H1 (cell line): ENCODE measurements at regions not wholly inside any gene's neighbourhood (a gene's known extent, or its start where the extent isn't known, plus 50 kb on each side); places are given as distances from the start of the nearest gene placed in this dataset.

Source experiments
- CTCF ChIA-PET: fragments of 300-600 bp; sonication (Branson Sonifier 250); formaldehyde crosslinking; loops from one replicate; lab custom pipeline; 2021; ENCODE audit not compliant: partially characterized antibody; lab: Charles Lee
- POLR2A ChIA-PET: fragments of 300-600 bp; sonication (Branson Sonifier 250); formaldehyde crosslinking; loops from one replicate; lab custom pipeline; 2021; ENCODE audit warnings: inconsistent platforms; ENCODE audit not compliant: partially characterized antibody; lab: Charles Lee
- DNase-seq, 2 experiments: peaks; one replicate each; pipeline versions ENCODE4 v3.0.0 to v3.0.0-alpha.2; 2010 to 2022; ENCODE audit warnings: low spot score in 2 of 2, low read depth in 1 of 2, mixed read lengths in 1 of 2
- FAIRE-seq: peaks from 2 replicates; lab custom pipeline; 2011; peaks lifted over from hg19 to GRCh38; lab: Jason Lieb, UNC
- H2AFZ ChIP-seq: 2 replicates; pipeline ENCODE4 v1.8.1; 2012; ENCODE audit warnings: low read length, inconsistent platforms
- H2AK5ac ChIP-seq: 2 replicates; pipeline ENCODE4 v1.6.1; 2013; ENCODE audit warnings: low read depth, low read length
- H2BK120ac ChIP-seq: replicated peaks from 2 replicates; pipeline ENCODE3; 2013; ENCODE audit warnings: low read depth, low read length, inconsistent platforms
- H2BK12ac ChIP-seq: 2 replicates; pipeline ENCODE4 v1.6.1; 2013; ENCODE audit warnings: low read depth, low read length
- H2BK15ac ChIP-seq: 2 replicates; pipeline ENCODE4 v1.6.1; 2013; ENCODE audit warnings: low read length
- H2BK20ac ChIP-seq: 2 replicates; pipeline ENCODE4 v1.6.1; 2013; ENCODE audit warnings: low read length
- H2BK5ac ChIP-seq: 2 replicates; pipeline ENCODE4 v1.6.1; 2013; ENCODE audit warnings: low read depth, low read length
- H3K14ac ChIP-seq: 2 replicates; pipeline ENCODE4 v1.6.1; 2013; ENCODE audit warnings: inconsistent platforms; ENCODE audit not compliant: insufficient read length
- H3K18ac ChIP-seq: 2 replicates; pipeline ENCODE4 v1.6.1; 2013; ENCODE audit warnings: low read length; ENCODE audit errors: extremely low read depth
- H3K23ac ChIP-seq: 2 replicates; pipeline ENCODE4 v1.6.1; 2013; ENCODE audit warnings: inconsistent platforms; ENCODE audit not compliant: insufficient read length
- H3K23me2 ChIP-seq: 2 replicates; pipeline ENCODE4 v1.6.1; 2013; ENCODE audit warnings: low read depth, low read length
- H3K27ac ChIP-seq: 2 replicates; pipeline ENCODE4 v1.6.1; 2011; ENCODE audit warnings: low read depth, low read length, inconsistent platforms
- H3K27me3 ChIP-seq, 4 experiments: replicated peaks in 1 of 4; 1 replicate in 1 of 4; 2 replicates in 3 of 4; pipeline versions ENCODE4 v1.6.1 to v1.8.1; 2011 to 2013; ENCODE audit warnings: low read length in 3 of 4, mild to moderate bottlenecking in 3 of 4, inconsistent platforms in 2 of 4, mixed read lengths in 2 of 4, moderate library complexity in 1 of 4; ENCODE audit not compliant: control insufficient read depth in 3 of 4, insufficient read depth in 3 of 4; ENCODE audit errors: extremely low read depth in 1 of 4
- H3K36me3 ChIP-seq, 4 experiments: 2 replicates each; pipeline versions ENCODE4 v1.6.1 to v1.8.1; 2011 to 2013; ENCODE audit warnings: mild to moderate bottlenecking in 4 of 4, low read length in 3 of 4, moderate library complexity in 2 of 4, control low read depth in 1 of 4, inconsistent platforms in 1 of 4; ENCODE audit not compliant: insufficient read depth in 4 of 4, control insufficient read depth in 2 of 4
- H3K4ac ChIP-seq: replicated peaks from 2 replicates; pipeline ENCODE3; 2013; ENCODE audit warnings: low read length, low read depth, mixed read lengths, inconsistent platforms; ENCODE audit not compliant: insufficient read length
- H3K4me1 ChIP-seq, 4 experiments: replicated peaks in 1 of 4; 1 replicate in 1 of 4; 2 replicates in 3 of 4; pipeline versions ENCODE4 v1.6.1 to v1.8.1; 2011 to 2013; ENCODE audit warnings: low read length in 3 of 4, inconsistent platforms in 2 of 4, mixed read lengths in 1 of 4; ENCODE audit not compliant: insufficient read depth in 4 of 4, control insufficient read depth in 3 of 4
- H3K4me2 ChIP-seq, 2 experiments: 2 replicates each; pipeline versions ENCODE4 v1.6.1 to v1.8.1; 2011 to 2013; ENCODE audit warnings: low read depth in 2 of 2, low read length in 2 of 2, control low read depth in 1 of 2, inconsistent platforms in 1 of 2, mild to moderate bottlenecking in 1 of 2; ENCODE audit not compliant: insufficient read depth in 1 of 2
- H3K4me3 ChIP-seq, 4 experiments: fragments of 200-600, 300-600 bp in 1 of 4; sonication (generic), shearing (Covaris generic), sonication (Bioruptor Twin) in 1 of 4; 2 replicates each; pipeline versions ENCODE4 v1.5.1 to v1.8.1; 2011 to 2016; ENCODE audit warnings: low read length in 4 of 4, low read depth in 3 of 4, control low read depth in 2 of 4, inconsistent platforms in 2 of 4, mild to moderate bottlenecking in 2 of 4, mixed read lengths in 1 of 4, moderate library complexity in 1 of 4; ENCODE audit not compliant: insufficient read depth in 2 of 4; ENCODE audit errors: extremely low read depth in 1 of 4
- H3K56ac ChIP-seq: replicated peaks from 2 replicates; pipeline ENCODE3; 2013; ENCODE audit warnings: low read depth, mild to moderate bottlenecking, mixed read lengths, low read length, inconsistent platforms; ENCODE audit not compliant: insufficient read length
- H3K79me1 ChIP-seq: 2 replicates; pipeline ENCODE4 v1.6.1; 2013; ENCODE audit warnings: low read depth, low read length, control low read depth
- H3K79me2 ChIP-seq, 2 experiments: 2 replicates each; pipeline versions ENCODE4 v1.6.1 to v1.8.1; 2012 to 2013; ENCODE audit warnings: low read length in 2 of 2, mild to moderate bottlenecking in 2 of 2, inconsistent platforms in 1 of 2; ENCODE audit not compliant: insufficient read depth in 2 of 2, control insufficient read depth in 1 of 2
- H3K9ac ChIP-seq, 4 experiments: replicated peaks in 1 of 4; 1 replicate in 1 of 4; 2 replicates in 3 of 4; pipeline versions ENCODE4 v1.6.1 to v1.8.1; 2011 to 2013; ENCODE audit warnings: low read depth in 3 of 4, low read length in 3 of 4, control low read depth in 2 of 4, mild to moderate bottlenecking in 2 of 4, moderate library complexity in 2 of 4, inconsistent platforms in 1 of 4; ENCODE audit errors: extremely low read depth in 1 of 4
- H3K9me3 ChIP-seq, 2 experiments: 2 replicates each; pipeline versions ENCODE4 v1.6.1 to v1.8.1; 2012 to 2013; ENCODE audit warnings: mild to moderate bottlenecking in 2 of 2, moderate library complexity in 2 of 2, control low read depth in 1 of 2, inconsistent platforms in 1 of 2, low read depth in 1 of 2, low read length in 1 of 2, mixed read lengths in 1 of 2; ENCODE audit not compliant: insufficient read depth in 2 of 2
- H4K20me1 ChIP-seq, 2 experiments: replicated peaks in 1 of 2; 2 replicates each; pipeline versions ENCODE3 to v1.8.1; 2011 to 2013; ENCODE audit warnings: inconsistent platforms in 2 of 2, low read length in 2 of 2, mild to moderate bottlenecking in 1 of 2; ENCODE audit not compliant: insufficient read depth in 2 of 2, control insufficient read depth in 1 of 2
- H4K5ac ChIP-seq: 2 replicates; pipeline ENCODE4 v1.6.1; 2013; ENCODE audit warnings: low read length, low read depth, mixed read lengths, inconsistent platforms; ENCODE audit not compliant: insufficient read length
- H4K8ac ChIP-seq: 2 replicates; pipeline ENCODE4 v1.8.0; 2013; ENCODE audit warnings: mild to moderate bottlenecking, moderate library complexity, low read length, inconsistent platforms; ENCODE audit not compliant: insufficient read depth; ENCODE audit errors: extremely low read depth
- H4K91ac ChIP-seq: replicated peaks from 2 replicates; pipeline ENCODE3; 2013; ENCODE audit warnings: low read length, mixed read lengths, inconsistent platforms; ENCODE audit not compliant: insufficient read length
- POLR2AphosphoS5 ChIP-seq: IDR thresholded peaks from 2 replicates; pipeline ENCODE4 v1.6.1; 2011; ENCODE audit warnings: low read depth, low read length
- WGBS, 2 experiments: shearing (Covaris generic) in 1 of 2; methylation state at CpG; one replicate each; pipeline versions ENCODE4 v1.1.6 to v1.1.7; 2013 to 2015; ENCODE audit warnings: low lambda C conversion rate in 2 of 2, mixed read lengths in 2 of 2, inconsistent platforms in 1 of 2, low coverage in 1 of 2, missing lambda C conversion rate in 1 of 2; ENCODE audit not compliant: insufficient replicate concordance in 2 of 2, insufficient coverage in 1 of 2, insufficient read length in 1 of 2; ENCODE audit errors: extremely low coverage in 1 of 2, missing lambda C conversion rate in 1 of 2; 5-methylcytosine and 5-hydroxymethylcytosine counted together

GRCh38 chr2:51612387-51612786, 580.5 kb upstream of the NRXN1 start:
- CTCF ChIA-PET = no interaction called here
- POLR2A ChIA-PET = no interaction called here

More at GRCh38 chr2:51612387-51612786, 580.5 kb upstream of the NRXN1 start:
- 94% methylated on average over 3 of the region's 3 CpGs; no CpG with 5 or more reads in 1 of the 2 experiments for WGBS, 2 experiments
- Histone ChIP-seq H3K36me3 (no peaks in the 10 kb centered on the region), H3K9me3 (peaks cover 17 to 38% of the 10 kb centered on the region in 2 experiments), H3K56ac (no peak overlapping the region), H2BK5ac (no peak overlapping the region), H4K8ac (no peak overlapping the region), H3K18ac (no peak overlapping the region), H4K20me1 (no peaks in the 10 kb centered on the region), H3K4me3 (no peak overlapping the region), H3K4me2 (no peak overlapping the region), H3K79me1 (no peaks in the 10 kb centered on the region), H4K91ac (no peak overlapping the region), H2AFZ (no peak overlapping the region), H2BK20ac (no peak overlapping the region), H3K27ac (no peak overlapping the region), H3K14ac (no peak overlapping the region), H3K9ac (no peak overlapping the region), H3K4ac (no peak overlapping the region), H3K79me2 (no peaks in the 10 kb centered on the region), H2AK5ac (no peak overlapping the region), H3K4me1 (no peaks in the 10 kb centered on the region), H3K27me3 (no peaks in the 10 kb centered on the region), H3K23ac (no peak overlapping the region), H3K23me2 (no peaks in the 10 kb centered on the region), H2BK12ac (no peak overlapping the region), H2BK120ac (no peak overlapping the region), H4K5ac (no peak overlapping the region), H2BK15ac (no peak overlapping the region)
- DNase-seq (no peak), FAIRE-seq (no peak)
- TF ChIP-seq POLR2AphosphoS5 = no peak
